ENCODE measurements at regions not wholly inside any gene's neighbourhood (a gene's known extent, or its start where the extent isn't known, plus 50 kb on each side); places are given as distances from the start of the nearest gene placed in this dataset.

DNA sequence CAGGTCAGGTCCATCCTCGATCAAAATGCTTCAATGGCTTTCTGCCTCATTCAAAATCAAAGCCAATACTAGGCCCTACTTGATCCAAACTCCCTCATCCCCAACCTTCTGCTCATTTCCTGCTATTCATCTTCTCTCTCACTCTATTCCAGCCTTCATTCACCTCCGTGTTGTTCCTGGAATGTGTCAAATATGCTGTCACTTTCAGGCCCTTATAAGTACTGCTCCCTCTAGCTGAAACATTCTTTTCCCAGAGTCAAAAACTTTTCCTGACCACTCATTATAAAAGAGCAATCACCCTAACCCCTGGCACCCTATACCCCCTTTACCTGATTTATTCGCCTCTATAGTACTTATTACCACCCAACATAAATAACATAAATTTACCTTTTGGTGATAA, 303.7 kb upstream of the PMFBP1 start:
- Histone ChIP-seq H3K4me3 (no peak overlapping the region), H3K36me3 (no peaks in the 10 kb centered on the region), H3K9me3 (replicated peaks) (no peaks in the 10 kb centered on the region), H3K4me1 (no peaks in the 10 kb centered on the region), H3K27me3 (ENCODE audit: low read depth) (no peaks in the 10 kb centered on the region), H3K27ac (replicated peaks) (no peak overlapping the region)
- intact Hi-C loops (cut with micrococcal nuclease) = no loop called here
- no peak for DNase-seq
- TF ChIP-seq, protein P1, sequence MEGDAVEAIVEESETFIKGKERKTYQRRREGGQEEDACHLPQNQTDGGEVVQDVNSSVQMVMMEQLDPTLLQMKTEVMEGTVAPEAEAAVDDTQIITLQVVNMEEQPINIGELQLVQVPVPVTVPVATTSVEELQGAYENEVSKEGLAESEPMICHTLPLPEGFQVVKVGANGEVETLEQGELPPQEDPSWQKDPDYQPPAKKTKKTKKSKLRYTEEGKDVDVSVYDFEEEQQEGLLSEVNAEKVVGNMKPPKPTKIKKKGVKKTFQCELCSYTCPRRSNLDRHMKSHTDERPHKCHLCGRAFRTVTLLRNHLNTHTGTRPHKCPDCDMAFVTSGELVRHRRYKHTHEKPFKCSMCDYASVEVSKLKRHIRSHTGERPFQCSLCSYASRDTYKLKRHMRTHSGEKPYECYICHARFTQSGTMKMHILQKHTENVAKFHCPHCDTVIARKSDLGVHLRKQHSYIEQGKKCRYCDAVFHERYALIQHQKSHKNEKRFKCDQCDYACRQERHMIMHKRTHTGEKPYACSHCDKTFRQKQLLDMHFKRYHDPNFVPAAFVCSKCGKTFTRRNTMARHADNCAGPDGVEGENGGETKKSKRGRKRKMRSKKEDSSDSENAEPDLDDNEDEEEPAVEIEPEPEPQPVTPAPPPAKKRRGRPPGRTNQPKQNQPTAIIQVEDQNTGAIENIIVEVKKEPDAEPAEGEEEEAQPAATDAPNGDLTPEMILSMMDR (IDR thresholded peaks at IDR 0.05; ENCODE audit: borderline replicate concordance) = no peak

DNA sequence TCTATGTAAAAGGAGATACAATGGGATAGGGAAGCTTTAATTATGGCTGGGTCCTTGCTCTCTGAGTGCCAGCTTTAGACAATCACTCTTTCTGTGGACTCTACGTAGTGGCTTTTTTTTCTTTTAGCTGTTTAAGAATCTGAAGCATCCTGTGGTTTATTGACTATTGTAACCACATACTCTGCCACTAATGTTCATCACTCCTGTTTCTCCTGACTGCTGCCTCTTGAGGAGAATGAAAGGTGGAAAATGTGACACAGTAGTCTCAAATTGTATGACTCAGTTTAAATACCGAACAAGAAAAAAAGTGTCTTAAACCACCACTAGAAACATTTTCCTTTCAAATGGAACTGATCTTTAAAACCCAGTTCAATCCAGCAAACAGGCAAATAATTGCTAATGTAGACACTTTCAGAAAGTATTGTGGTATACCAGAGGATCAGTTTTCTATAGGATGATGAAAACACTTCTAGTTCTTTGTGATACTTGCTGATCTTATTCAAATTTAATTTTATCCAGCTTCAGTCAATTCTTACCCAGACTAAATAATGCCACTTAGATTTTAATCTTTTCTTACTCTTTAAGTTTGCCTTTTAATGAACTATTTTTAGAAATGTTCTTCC, 302.7 kb upstream of the PMFBP1 start:
- TF ChIP-seq, protein P1 (IDR thresholded peaks at IDR 0.05; ENCODE audit: borderline replicate concordance) = no peak
- Histone ChIP-seq H3K4me1 (no peaks in the 10 kb centered on the region), H3K36me3 (no peaks in the 10 kb centered on the region), H3K4me3 (no peak overlapping the region), H3K9me3 (replicated peaks) (no peaks in the 10 kb centered on the region), H3K27me3 (ENCODE audit: low read depth) (no peaks in the 10 kb centered on the region), H3K27ac (replicated peaks) (no peak overlapping the region)
- intact Hi-C loops (cut with micrococcal nuclease) = no loop called here
- no peak for DNase-seq

DNA sequence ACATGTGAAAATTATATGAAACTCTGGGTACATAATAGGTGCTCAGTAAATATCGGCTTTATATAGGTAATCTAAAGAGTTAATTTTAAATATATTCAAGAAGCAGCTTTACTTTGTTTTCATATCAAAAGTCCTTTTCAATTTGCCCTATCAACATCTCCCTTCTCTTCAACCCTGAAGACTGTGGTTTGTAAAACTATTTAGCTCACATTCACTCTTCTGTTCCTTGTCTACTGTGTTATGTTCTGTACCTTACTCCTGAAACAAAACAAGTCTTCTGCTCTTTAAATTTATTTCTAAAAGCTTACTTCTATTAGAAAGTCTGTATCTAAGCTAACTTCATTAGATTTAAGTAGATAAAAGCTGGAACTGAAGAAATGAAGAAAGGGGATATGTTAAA, 301.7 kb upstream of the PMFBP1 start:
- TF ChIP-seq, protein P1 (IDR thresholded peaks at IDR 0.05; ENCODE audit: borderline replicate concordance) = no peak
- Histone ChIP-seq H3K27ac (replicated peaks) (no peak overlapping the region), H3K4me3 (no peak overlapping the region), H3K36me3 (no peaks in the 10 kb centered on the region), H3K27me3 (ENCODE audit: low read depth) (no peaks in the 10 kb centered on the region), H3K9me3 (replicated peaks) (no peaks in the 10 kb centered on the region), H3K4me1 (no peaks in the 10 kb centered on the region)
- no peak for DNase-seq
- intact Hi-C loops (cut with micrococcal nuclease) = no loop called here

DNA sequence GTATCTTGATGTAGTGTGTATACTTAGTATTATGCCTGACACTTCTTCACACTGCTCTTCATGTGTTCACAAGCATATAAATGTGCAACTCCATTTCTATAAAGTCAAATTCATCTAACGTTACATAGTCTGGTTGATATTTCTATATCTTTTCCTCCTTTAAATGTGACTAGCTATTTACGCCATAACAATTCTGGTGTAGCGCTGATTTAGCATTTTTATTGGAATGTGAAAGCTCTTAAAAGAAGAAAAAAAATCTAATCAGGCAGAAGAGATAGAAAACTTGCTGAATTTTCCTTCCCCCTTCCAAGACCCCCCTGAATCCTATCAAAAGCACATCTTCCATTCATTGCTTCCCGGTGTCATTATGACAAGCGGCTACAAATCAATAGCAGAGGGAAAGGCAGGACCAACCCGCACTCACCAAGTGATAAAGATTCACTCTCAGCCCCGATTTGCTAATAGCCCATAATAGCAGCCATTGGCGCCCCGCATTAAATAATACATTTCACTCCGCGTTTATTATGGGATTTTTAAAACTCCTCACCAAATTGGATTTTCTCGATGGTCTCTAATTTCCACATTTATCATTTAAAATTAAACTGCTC, 299.5 kb upstream of the PMFBP1 start:
- no peak for DNase-seq
- Histone ChIP-seq H3K4me3 (no peak overlapping the region), H3K9me3 (replicated peaks) (no peaks in the 10 kb centered on the region), H3K36me3 (no peaks in the 10 kb centered on the region), H3K27me3 (ENCODE audit: low read depth) (no peaks in the 10 kb centered on the region), H3K27ac (replicated peaks) (no peak overlapping the region), H3K4me1 (no peaks in the 10 kb centered on the region)
- TF ChIP-seq, protein P1 (IDR thresholded peaks at IDR 0.05; ENCODE audit: borderline replicate concordance) = no peak
- intact Hi-C loops (cut with micrococcal nuclease) = no loop called here

DNA sequence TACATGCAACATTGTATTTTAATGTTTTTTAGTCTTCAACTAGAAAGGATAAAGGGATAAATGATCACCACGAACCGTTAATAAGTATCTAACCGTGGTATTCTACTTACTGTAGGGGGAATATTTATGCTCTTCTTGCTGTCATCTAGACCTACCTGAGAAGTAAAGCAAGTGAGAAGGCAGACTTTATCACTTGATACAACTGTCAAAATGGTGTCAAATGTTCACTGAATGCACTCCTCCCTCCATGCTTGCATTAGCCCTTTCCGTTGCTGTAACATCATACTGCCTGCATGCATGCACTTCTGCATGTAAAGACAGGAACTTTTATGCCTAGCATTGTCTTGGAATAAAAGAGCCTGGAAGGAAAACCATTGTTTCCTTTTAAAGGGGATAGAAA, 298.6 kb upstream of the PMFBP1 start:
- Histone ChIP-seq H3K9me3 (replicated peaks) (no peaks in the 10 kb centered on the region), H3K4me3 (no peak overlapping the region), H3K4me1 (no peaks in the 10 kb centered on the region), H3K27me3 (ENCODE audit: low read depth) (no peaks in the 10 kb centered on the region), H3K27ac (replicated peaks) (no peak overlapping the region), H3K36me3 (no peaks in the 10 kb centered on the region)
- TF ChIP-seq, protein P1 (IDR thresholded peaks at IDR 0.05; ENCODE audit: borderline replicate concordance) = no peak
- intact Hi-C loops (cut with micrococcal nuclease) = no loop called here
- DNase-seq = no peak

Data from left ventricle myocardium inferior (tissue), 1 donor.